ENCODE measurements at regions not wholly inside any gene's neighbourhood (a gene's known extent, or its start where the extent isn't known, plus 50 kb on each side); places are given as distances from the start of the nearest gene placed in this dataset.

DNA sequence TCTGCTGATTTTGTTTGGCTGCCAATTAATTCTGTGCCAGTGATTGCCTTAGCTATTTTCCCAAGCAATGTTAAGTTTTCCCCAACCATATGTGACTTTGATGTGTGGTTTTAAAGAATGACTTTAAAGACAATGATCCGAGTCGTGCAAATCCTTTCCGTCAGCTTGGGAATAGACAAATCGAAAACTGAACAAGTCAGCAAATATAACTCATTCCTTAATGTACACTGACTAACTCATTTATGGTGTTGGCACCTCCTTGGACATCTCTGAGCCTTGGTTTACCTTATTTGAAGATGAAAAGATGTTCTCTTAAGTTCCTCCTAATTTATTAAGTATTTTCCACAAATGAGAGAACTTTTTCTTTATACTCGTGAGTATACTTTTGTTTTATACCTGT lies 249.4 kb upstream of the SLCO3A1 start:
- no peak for DNase-seq (ENCODE audit: low read depth)
- TF ChIP-seq, protein P1, sequence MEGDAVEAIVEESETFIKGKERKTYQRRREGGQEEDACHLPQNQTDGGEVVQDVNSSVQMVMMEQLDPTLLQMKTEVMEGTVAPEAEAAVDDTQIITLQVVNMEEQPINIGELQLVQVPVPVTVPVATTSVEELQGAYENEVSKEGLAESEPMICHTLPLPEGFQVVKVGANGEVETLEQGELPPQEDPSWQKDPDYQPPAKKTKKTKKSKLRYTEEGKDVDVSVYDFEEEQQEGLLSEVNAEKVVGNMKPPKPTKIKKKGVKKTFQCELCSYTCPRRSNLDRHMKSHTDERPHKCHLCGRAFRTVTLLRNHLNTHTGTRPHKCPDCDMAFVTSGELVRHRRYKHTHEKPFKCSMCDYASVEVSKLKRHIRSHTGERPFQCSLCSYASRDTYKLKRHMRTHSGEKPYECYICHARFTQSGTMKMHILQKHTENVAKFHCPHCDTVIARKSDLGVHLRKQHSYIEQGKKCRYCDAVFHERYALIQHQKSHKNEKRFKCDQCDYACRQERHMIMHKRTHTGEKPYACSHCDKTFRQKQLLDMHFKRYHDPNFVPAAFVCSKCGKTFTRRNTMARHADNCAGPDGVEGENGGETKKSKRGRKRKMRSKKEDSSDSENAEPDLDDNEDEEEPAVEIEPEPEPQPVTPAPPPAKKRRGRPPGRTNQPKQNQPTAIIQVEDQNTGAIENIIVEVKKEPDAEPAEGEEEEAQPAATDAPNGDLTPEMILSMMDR (IDR thresholded peaks at IDR 0.05; ENCODE audit: low read depth, low read length, missing control alignments): no peak
- no peak overlapping the region for H3K4me3 ChIP-seq (ENCODE audit: low read depth, low read length)
- in situ Hi-C loops (cut with HindIII; ENCODE audit: low sequenced_read_pairs): no loop called here

- H3K4me3 ChIP-seq (ENCODE audit: low read depth, low read length): no peak overlapping the region
- in situ Hi-C loops (cut with HindIII; ENCODE audit: low sequenced_read_pairs): no loop called here
- TF ChIP-seq, protein P1 (IDR thresholded peaks at IDR 0.05; ENCODE audit: low read depth, low read length, missing control alignments): no peak
- DNase-seq (ENCODE audit: low read depth): no peak
Measured at GRCh38 chr15:91605576-91605975, 247.9 kb upstream of the SLCO3A1 start.

DNA sequence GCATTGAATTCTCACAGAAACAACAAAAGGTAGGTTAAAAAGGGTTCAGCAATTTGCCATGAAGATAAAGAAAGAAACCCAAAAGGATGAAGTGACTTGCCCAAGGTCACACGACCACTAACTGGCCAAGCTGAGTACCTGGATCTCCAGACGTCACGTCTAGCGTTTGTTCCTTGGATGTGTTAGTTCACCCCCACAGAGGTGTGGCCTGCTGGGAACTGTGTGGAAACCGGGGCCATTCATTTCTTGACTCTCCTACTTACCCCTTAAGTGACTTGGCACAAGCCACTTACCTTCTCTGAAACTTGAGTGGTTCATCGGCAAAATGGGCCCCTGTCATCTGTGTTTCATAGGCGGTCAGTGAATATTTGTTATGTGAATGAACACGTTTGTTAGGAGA lies 244.3 kb upstream of the SLCO3A1 start:
- in situ Hi-C loops (cut with HindIII; ENCODE audit: low sequenced_read_pairs): no loop called here
- TF ChIP-seq, protein P1 (IDR thresholded peaks at IDR 0.05; ENCODE audit: low read depth, low read length, missing control alignments): no peak
- no peak overlapping the region for H3K4me3 ChIP-seq (ENCODE audit: low read depth, low read length)
- DNase-seq (ENCODE audit: low read depth): no peak

GRCh38 chr15:91609966-91610365 lies 243.5 kb upstream of the SLCO3A1 start:
- in situ Hi-C loops (cut with HindIII; ENCODE audit: low sequenced_read_pairs): no loop called here
- TF ChIP-seq, protein P1 (IDR thresholded peaks at IDR 0.05; ENCODE audit: low read depth, low read length, missing control alignments): no peak
- H3K4me3 ChIP-seq (ENCODE audit: low read depth, low read length): no peak overlapping the region
- no peak for DNase-seq (ENCODE audit: low read depth)

DNA sequence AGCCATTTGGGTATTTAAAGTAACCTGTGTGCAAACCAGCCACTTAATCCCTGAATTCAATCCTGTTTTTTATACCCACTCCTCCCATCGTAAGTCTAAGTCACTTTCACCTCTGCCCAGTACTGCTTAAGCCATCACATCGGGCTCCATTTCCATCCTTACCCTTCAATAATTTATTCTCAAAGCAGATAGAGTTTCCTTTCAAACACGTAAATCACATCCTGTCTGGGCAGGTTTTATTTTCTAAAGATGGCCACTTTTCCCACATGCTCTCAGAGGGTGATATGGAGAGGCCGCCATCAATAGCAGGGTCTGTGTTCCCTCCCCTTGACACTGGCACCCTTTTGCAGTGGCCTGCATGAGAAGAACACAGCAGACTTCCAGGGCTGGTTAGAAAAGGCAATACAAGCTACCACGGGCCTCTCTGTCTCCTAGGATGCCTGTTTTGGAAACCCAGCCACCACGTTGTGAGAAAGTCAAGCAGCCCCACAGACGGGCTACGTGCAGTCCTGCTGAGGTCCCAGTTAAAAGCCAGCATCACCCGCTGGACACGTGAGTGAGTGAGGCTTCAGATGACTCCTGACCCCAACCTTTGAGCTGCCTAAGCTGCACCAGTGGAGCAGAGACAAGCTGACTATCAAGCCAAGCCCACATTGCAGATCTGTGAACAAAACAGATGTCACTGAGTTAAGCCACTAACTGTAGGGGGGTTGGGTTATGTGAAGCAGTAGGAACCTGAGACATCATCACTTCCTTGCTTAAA lies 241.8 kb upstream of the SLCO3A1 start:
- TF ChIP-seq, protein P1 (IDR thresholded peaks at IDR 0.05; ENCODE audit: low read depth, low read length, missing control alignments): no peak
- DNase-seq (ENCODE audit: low read depth): no peak
- in situ Hi-C loops (cut with HindIII; ENCODE audit: low sequenced_read_pairs): no loop called here
- no peak overlapping the region for H3K4me3 ChIP-seq (ENCODE audit: low read depth, low read length)

GRCh38 chr15:91620229-91620628 lies 233.3 kb upstream of the SLCO3A1 start:
- DNase-seq (ENCODE audit: low read depth): no peak
- H3K4me3 ChIP-seq (ENCODE audit: low read depth, low read length): no peak overlapping the region
- TF ChIP-seq, protein P1 (IDR thresholded peaks at IDR 0.05; ENCODE audit: low read depth, low read length, missing control alignments): no peak
- in situ Hi-C loops (cut with HindIII; ENCODE audit: low sequenced_read_pairs): no loop called here
